ENCODE measurements at regions not wholly inside any gene's neighbourhood (a gene's known extent, or its start where the extent isn't known, plus 50 kb on each side); places are given as distances from the start of the nearest gene placed in this dataset.

DNA sequence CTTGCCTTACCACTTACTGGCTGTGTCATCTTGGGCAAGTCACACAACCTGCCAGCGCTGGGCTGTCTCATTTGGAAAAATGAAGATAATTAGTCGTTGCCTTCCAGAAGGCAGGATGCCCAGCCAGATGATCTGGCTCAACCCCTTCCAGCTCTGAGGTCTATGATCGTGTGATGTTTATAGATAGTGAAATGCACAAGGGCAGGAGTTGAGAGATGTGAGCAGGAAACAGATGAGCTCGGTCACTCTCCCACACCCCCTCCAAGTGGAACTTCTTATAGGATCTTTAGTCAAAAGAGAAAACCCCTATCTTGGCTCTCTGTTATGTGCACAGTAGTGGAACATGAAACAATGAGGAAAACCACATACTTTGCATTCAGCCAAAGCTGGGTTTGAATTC, 336.8 kb upstream of the PPARGC1A start:
- ChIA-PET CTCF (no interaction called here), POLR2A (no interaction called here)
- Histone ChIP-seq H4K20me1 (replicated peaks; ENCODE audit: control insufficient read depth, extremely low read depth, insufficient read depth, low read length) (no peaks in the 10 kb centered on the region), H3K36me3 (ENCODE audit: control insufficient read depth in 2 of 2, extremely low read depth in 1 of 2, insufficient read depth in 2 of 2, low read length in 2 of 2) (no peaks in the 10 kb centered on the region), H3K9me1 (replicated peaks; ENCODE audit: control insufficient read depth, extremely low read depth, insufficient read depth, low read length) (no peaks in the 10 kb centered on the region), H3K9ac (replicated peaks; ENCODE audit: extremely low read depth, insufficient read depth, low read length) (no peak overlapping the region), H3K9me3 (replicated peaks; ENCODE audit: control insufficient read depth, insufficient read depth, low read length) (peaks cover 7% of the 10 kb centered on the region), H3K79me2 (ENCODE audit: control insufficient read depth, insufficient read depth, low read length) (no peaks in the 10 kb centered on the region), H3K4me2 (ENCODE audit: insufficient read depth, low read length) (no peak overlapping the region), H3K4me3 (replicated peaks in 1 of 3; ENCODE audit: insufficient read depth in 1 of 3, low read depth in 1 of 3, low read length in 3 of 3) (no peak overlapping the region), H2AFZ (ENCODE audit: low read depth, low read length) (no peak overlapping the region), H3K4me1 (ENCODE audit: control insufficient read depth, extremely low read depth, insufficient read depth, low read length) (no peaks in the 10 kb centered on the region), H3K27me3 (ENCODE audit: control insufficient read depth in 2 of 2, insufficient read depth in 2 of 2, low read length in 2 of 2) (no peaks in the 10 kb centered on the region), H3K27ac (ENCODE audit: insufficient read depth, low read depth, low read length) (no peak overlapping the region)
- dilution Hi-C loops (cut with MboI; ENCODE audit: extremely low pct_ligation_motif_present, low sequenced_read_pairs) (no loop called here), intact Hi-C loops (cut with micrococcal nuclease) (no loop called here)
- BruUV-seq (replicated peaks), result no TSS peak
- FAIRE-seq (no peak), DNase-seq (ENCODE audit: low read depth, low spot score) (no peak)
- no peak for TF ChIP-seq POLR2A (IDR thresholded peaks at IDR 0.05; ENCODE audit: low read depth, low read length)
- no peak for TF ChIP-seq POLR2AphosphoS5 (IDR thresholded peaks at IDR 0.05; ENCODE audit: insufficient read depth, low read depth, low read length)
- TF ChIP-seq CTCF (IDR thresholded peaks at IDR 0.05; ENCODE audit: extremely low read depth in 1 of 2, insufficient read depth in 1 of 2, low read depth in 1 of 2, low read length in 2 of 2), result no peak
- no peak for TF ChIP-seq FOS (IDR thresholded peaks at IDR 0.05; ENCODE audit: borderline replicate concordance, insufficient read depth, low read length)

GRCh38 chr4:24226023-24226422, 336.2 kb upstream of the PPARGC1A start:
- Histone ChIP-seq H3K4me3 (replicated peaks in 1 of 3; ENCODE audit: insufficient read depth in 1 of 3, low read depth in 1 of 3, low read length in 3 of 3) (no peak overlapping the region), H3K4me2 (ENCODE audit: insufficient read depth, low read length) (no peak overlapping the region), H4K20me1 (replicated peaks; ENCODE audit: control insufficient read depth, extremely low read depth, insufficient read depth, low read length) (no peaks in the 10 kb centered on the region), H3K27ac (ENCODE audit: insufficient read depth, low read depth, low read length) (no peak overlapping the region), H3K36me3 (ENCODE audit: control insufficient read depth in 2 of 2, extremely low read depth in 1 of 2, insufficient read depth in 2 of 2, low read length in 2 of 2) (no peaks in the 10 kb centered on the region), H3K9me1 (replicated peaks; ENCODE audit: control insufficient read depth, extremely low read depth, insufficient read depth, low read length) (no peaks in the 10 kb centered on the region), H3K9me3 (replicated peaks; ENCODE audit: control insufficient read depth, insufficient read depth, low read length) (peaks cover 7% of the 10 kb centered on the region), H3K79me2 (ENCODE audit: control insufficient read depth, insufficient read depth, low read length) (no peaks in the 10 kb centered on the region), H2AFZ (ENCODE audit: low read depth, low read length) (no peak overlapping the region), H3K4me1 (ENCODE audit: control insufficient read depth, extremely low read depth, insufficient read depth, low read length) (no peaks in the 10 kb centered on the region), H3K27me3 (ENCODE audit: control insufficient read depth in 2 of 2, insufficient read depth in 2 of 2, low read length in 2 of 2) (no peaks in the 10 kb centered on the region), H3K9ac (replicated peaks; ENCODE audit: extremely low read depth, insufficient read depth, low read length) (no peak overlapping the region)
- dilution Hi-C loops (cut with MboI; ENCODE audit: extremely low pct_ligation_motif_present, low sequenced_read_pairs) (no loop called here), intact Hi-C loops (cut with micrococcal nuclease) (no loop called here)
- ChIA-PET CTCF (no interaction called here), POLR2A (no interaction called here)
- no TSS peak for BruUV-seq (replicated peaks)
- no peak for TF ChIP-seq EZH2 (IDR thresholded peaks at IDR 0.05; ENCODE audit: borderline replicate concordance, low read depth, low read length, severe bottlenecking)
- TF ChIP-seq FOS (IDR thresholded peaks at IDR 0.05; ENCODE audit: borderline replicate concordance, insufficient read depth, low read length), result no peak
- no peak for TF ChIP-seq MYC (IDR thresholded peaks at IDR 0.05; ENCODE audit: low read depth, low read length)
- TF ChIP-seq JUN (IDR thresholded peaks at IDR 0.05; ENCODE audit: borderline replicate concordance, insufficient read depth, insufficient read length, low read depth), result no peak
- TF ChIP-seq CTCF (IDR thresholded peaks at IDR 0.05; ENCODE audit: extremely low read depth in 1 of 2, insufficient read depth in 1 of 2, low read depth in 1 of 2, low read length in 2 of 2), result no peak
- no peak for TF ChIP-seq POLR2AphosphoS5 (IDR thresholded peaks at IDR 0.05; ENCODE audit: insufficient read depth, low read depth, low read length)
- no peak for TF ChIP-seq POLR2A (IDR thresholded peaks at IDR 0.05; ENCODE audit: low read depth, low read length)
- no peak for TF ChIP-seq GATA2 (IDR thresholded peaks at IDR 0.05; ENCODE audit: insufficient read depth, insufficient read length, low read depth, low read length)
- TF ChIP-seq, protein P1, sequence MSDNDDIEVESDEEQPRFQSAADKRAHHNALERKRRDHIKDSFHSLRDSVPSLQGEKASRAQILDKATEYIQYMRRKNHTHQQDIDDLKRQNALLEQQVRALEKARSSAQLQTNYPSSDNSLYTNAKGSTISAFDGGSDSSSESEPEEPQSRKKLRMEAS (IDR thresholded peaks at IDR 0.05; ENCODE audit: insufficient read depth, insufficient read length), result no peak
- DNase-seq (ENCODE audit: low read depth, low spot score), result no peak
- no peak for FAIRE-seq

All from endothelial cell of umbilical vein (primary cell).